ENCODE measurements at regions not wholly inside any gene's neighbourhood (a gene's known extent, or its start where the extent isn't known, plus 50 kb on each side); places are given as distances from the start of the nearest gene placed in this dataset.

GRCh38 chr3:153880493-153880892 is 240.7 kb upstream of the ARHGEF26 start:
- Mint-ChIP-seq H3K9me3 (no peaks in the 10 kb centered on the region), H3K27ac (no peak overlapping the region), H3K27me3 (peaks cover 1% of the 10 kb centered on the region), H3K4me1 (no peaks in the 10 kb centered on the region), H3K36me3 (ENCODE audit: low read depth) (no peaks in the 10 kb centered on the region), H3K4me3 (no peak overlapping the region)
- no peak for DNase-seq
- POLR2A ChIA-PET, result no interaction called here
- CTCF ChIA-PET, result no interaction called here

GRCh38 chr3:153881201-153881600 is 240.0 kb upstream of the ARHGEF26 start:
- peaks cover 1% of the 10 kb centered on the region for H3K27me3 Mint-ChIP-seq

GRCh38 chr3:153885359-153885758 is 235.8 kb upstream of the ARHGEF26 start:
- Mint-ChIP-seq H3K27ac (no peak overlapping the region), H3K27me3 (peaks cover 1% of the 10 kb centered on the region), H3K4me1 (no peaks in the 10 kb centered on the region), H3K4me3 (no peak overlapping the region), H3K36me3 (ENCODE audit: low read depth) (no peaks in the 10 kb centered on the region), H3K9me3 (no peaks in the 10 kb centered on the region)
- POLR2A ChIA-PET, result no interaction called here
- CTCF ChIA-PET, result no interaction called here
- no peak for DNase-seq

More at GRCh38 chr3:153881201-153881600, 240.0 kb upstream of the ARHGEF26 start:
- no peaks in the 10 kb centered on the region for H3K36me3 Mint-ChIP-seq (ENCODE audit: low read depth)
- H3K27ac Mint-ChIP-seq, result no peak overlapping the region
- no peak for DNase-seq
- H3K4me3 Mint-ChIP-seq, result no peak overlapping the region
- POLR2A ChIA-PET, result no interaction called here
- CTCF ChIA-PET, result no interaction called here
- no peaks in the 10 kb centered on the region for H3K4me1 Mint-ChIP-seq
- no peaks in the 10 kb centered on the region for H3K9me3 Mint-ChIP-seq

- Mint-ChIP-seq H3K4me1 (no peaks in the 10 kb centered on the region), H3K36me3 (ENCODE audit: low read depth) (no peaks in the 10 kb centered on the region), H3K9me3 (no peaks in the 10 kb centered on the region), H3K27ac (no peak overlapping the region), H3K4me3 (no peak overlapping the region), H3K27me3 (no peaks in the 10 kb centered on the region)
- ChIA-PET POLR2A (no interaction called here), CTCF (no interaction called here)
- DNase-seq, result no peak
Measured at GRCh38 chr3:153889905-153890334, 231.3 kb upstream of the ARHGEF26 start.

- no peak for DNase-seq
- Mint-ChIP-seq H3K4me1 (no peaks in the 10 kb centered on the region), H3K36me3 (ENCODE audit: low read depth) (no peaks in the 10 kb centered on the region), H3K9me3 (no peaks in the 10 kb centered on the region), H3K4me3 (no peak overlapping the region), H3K27me3 (no peaks in the 10 kb centered on the region), H3K27ac (no peak overlapping the region)
- CTCF ChIA-PET, result no interaction called here
- POLR2A ChIA-PET, result no interaction called here
Measured at GRCh38 chr3:153892126-153892525, 229.1 kb upstream of the ARHGEF26 start.

GRCh38 chr3:153894857-153895256 is 226.3 kb upstream of the ARHGEF26 start:
- H3K36me3 Mint-ChIP-seq (ENCODE audit: low read depth), result no peaks in the 10 kb centered on the region
- H3K4me1 Mint-ChIP-seq, result no peaks in the 10 kb centered on the region
- no peaks in the 10 kb centered on the region for H3K9me3 Mint-ChIP-seq
- no peak for DNase-seq
- H3K27ac Mint-ChIP-seq, result no peak overlapping the region
- no peaks in the 10 kb centered on the region for H3K27me3 Mint-ChIP-seq
- ChIA-PET POLR2A (no interaction called here), CTCF (no interaction called here)
- no peak overlapping the region for H3K4me3 Mint-ChIP-seq

- H3K4me3 Mint-ChIP-seq, result no peak overlapping the region
- DNase-seq, result no peak
- H3K4me1 Mint-ChIP-seq, result no peaks in the 10 kb centered on the region
- no peaks in the 10 kb centered on the region for H3K27me3 Mint-ChIP-seq
- ChIA-PET CTCF (no interaction called here), POLR2A (no interaction called here)
- H3K27ac Mint-ChIP-seq, result no peak overlapping the region
- H3K9me3 Mint-ChIP-seq, result no peaks in the 10 kb centered on the region
- no peaks in the 10 kb centered on the region for H3K36me3 Mint-ChIP-seq (ENCODE audit: low read depth)
Measured at GRCh38 chr3:153896197-153896596, 225.0 kb upstream of the ARHGEF26 start.

- ChIA-PET POLR2A (no interaction called here), CTCF (no interaction called here)
Measured at GRCh38 chr3:153897025-153897723, 224.0 kb upstream of the ARHGEF26 start.

GRCh38 chr3:153897842-153898241 is 223.3 kb upstream of the ARHGEF26 start:
- no peaks in the 10 kb centered on the region for H3K36me3 Mint-ChIP-seq (ENCODE audit: low read depth)
- H3K4me1 Mint-ChIP-seq, result no peaks in the 10 kb centered on the region
- DNase-seq, result no peak
- H3K4me3 Mint-ChIP-seq, result no peak overlapping the region
- CTCF ChIA-PET, result no interaction called here
- no peaks in the 10 kb centered on the region for H3K9me3 Mint-ChIP-seq
- no peak overlapping the region for H3K27ac Mint-ChIP-seq
- H3K27me3 Mint-ChIP-seq, result no peaks in the 10 kb centered on the region
- POLR2A ChIA-PET, result no interaction called here

More at GRCh38 chr3:153897025-153897723, 224.0 kb upstream of the ARHGEF26 start:
- H3K36me3 Mint-ChIP-seq (ENCODE audit: low read depth), result no peaks in the 10 kb centered on the region
- no peaks in the 10 kb centered on the region for H3K9me3 Mint-ChIP-seq
- no peaks in the 10 kb centered on the region for H3K27me3 Mint-ChIP-seq
- no peak for DNase-seq
- no peak overlapping the region for H3K4me3 Mint-ChIP-seq
- no peak overlapping the region for H3K27ac Mint-ChIP-seq
- H3K4me1 Mint-ChIP-seq, result no peaks in the 10 kb centered on the region

GRCh38 chr3:153901152-153901551 is 220.0 kb upstream of the ARHGEF26 start:
- POLR2A ChIA-PET, result no interaction called here
- H3K4me3 Mint-ChIP-seq, result no peak overlapping the region
- H3K27me3 Mint-ChIP-seq, result no peaks in the 10 kb centered on the region
- H3K9me3 Mint-ChIP-seq, result no peaks in the 10 kb centered on the region
- no peak overlapping the region for H3K27ac Mint-ChIP-seq
- no peak for DNase-seq
- CTCF ChIA-PET, result no interaction called here
- no peaks in the 10 kb centered on the region for H3K36me3 Mint-ChIP-seq (ENCODE audit: low read depth)
- no peaks in the 10 kb centered on the region for H3K4me1 Mint-ChIP-seq

- Mint-ChIP-seq H3K36me3 (ENCODE audit: low read depth) (no peaks in the 10 kb centered on the region), H3K27ac (no peak overlapping the region), H3K27me3 (no peaks in the 10 kb centered on the region)
Measured at GRCh38 chr3:153901991-153902390, 219.2 kb upstream of the ARHGEF26 start.

GRCh38 chr3:153903430-153903829 is 217.8 kb upstream of the ARHGEF26 start:
- no peak overlapping the region for H3K27ac Mint-ChIP-seq
- DNase-seq, result no peak

More at GRCh38 chr3:153901991-153902390, 219.2 kb upstream of the ARHGEF26 start:
- no peak for DNase-seq
- H3K4me1 Mint-ChIP-seq, result no peaks in the 10 kb centered on the region
- H3K9me3 Mint-ChIP-seq, result no peaks in the 10 kb centered on the region
- CTCF ChIA-PET, result no interaction called here
- no peak overlapping the region for H3K4me3 Mint-ChIP-seq
- POLR2A ChIA-PET, result no interaction called here

GRCh38 chr3:153906366-153906765 is 214.8 kb upstream of the ARHGEF26 start:
- Mint-ChIP-seq H3K4me1 (no peaks in the 10 kb centered on the region), H3K9me3 (no peaks in the 10 kb centered on the region), H3K27me3 (peaks cover 3% of the 10 kb centered on the region), H3K27ac (no peak overlapping the region), H3K36me3 (ENCODE audit: low read depth) (no peaks in the 10 kb centered on the region), H3K4me3 (no peak overlapping the region)
- DNase-seq, result no peak
- ChIA-PET POLR2A (no interaction called here), CTCF (no interaction called here)

More at GRCh38 chr3:153903430-153903829, 217.8 kb upstream of the ARHGEF26 start:
- CTCF ChIA-PET, result no interaction called here
- no peaks in the 10 kb centered on the region for H3K27me3 Mint-ChIP-seq
- no peaks in the 10 kb centered on the region for H3K4me1 Mint-ChIP-seq
- H3K9me3 Mint-ChIP-seq, result no peaks in the 10 kb centered on the region
- no peaks in the 10 kb centered on the region for H3K36me3 Mint-ChIP-seq (ENCODE audit: low read depth)
- H3K4me3 Mint-ChIP-seq, result no peak overlapping the region
- POLR2A ChIA-PET, result no interaction called here

GRCh38 chr3:153910387-153910786 is 210.8 kb upstream of the ARHGEF26 start:
- no peaks in the 10 kb centered on the region for H3K36me3 Mint-ChIP-seq (ENCODE audit: low read depth)

More at GRCh38 chr3:153910387-153910786, 210.8 kb upstream of the ARHGEF26 start:
- Mint-ChIP-seq H3K4me1 (no peaks in the 10 kb centered on the region), H3K27ac (no peak overlapping the region), H3K4me3 (no peak overlapping the region), H3K27me3 (peaks cover 3% of the 10 kb centered on the region), H3K9me3 (no peaks in the 10 kb centered on the region)
- ChIA-PET CTCF (no interaction called here), POLR2A (no interaction called here)
- DNase-seq, result no peak
